ENCODE measurements at regions not wholly inside any gene's neighbourhood (a gene's known extent, or its start where the extent isn't known, plus 50 kb on each side); places are given as distances from the start of the nearest gene placed in this dataset.

DNA sequence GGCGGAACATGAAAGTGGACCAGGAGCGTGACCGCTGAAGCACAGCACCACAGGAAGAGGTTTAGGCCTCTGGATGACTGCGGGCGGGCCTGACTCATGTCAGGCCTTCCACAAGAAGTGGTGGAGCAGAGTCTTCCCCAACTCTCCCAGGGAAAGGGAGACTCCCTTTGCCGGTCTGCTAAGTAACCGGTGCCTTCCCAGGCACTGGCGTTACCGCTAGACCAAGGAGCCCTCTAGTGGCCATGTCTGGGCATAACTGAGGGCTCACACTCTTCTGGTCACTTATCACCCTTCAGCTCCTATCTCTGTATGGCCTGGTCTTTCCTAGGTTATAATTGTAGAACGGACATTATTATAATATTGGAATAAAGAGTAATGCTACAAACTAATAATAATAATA is 1931.9 kb downstream of the TP53TG3F start:
- TF ChIP-seq, protein P1, sequence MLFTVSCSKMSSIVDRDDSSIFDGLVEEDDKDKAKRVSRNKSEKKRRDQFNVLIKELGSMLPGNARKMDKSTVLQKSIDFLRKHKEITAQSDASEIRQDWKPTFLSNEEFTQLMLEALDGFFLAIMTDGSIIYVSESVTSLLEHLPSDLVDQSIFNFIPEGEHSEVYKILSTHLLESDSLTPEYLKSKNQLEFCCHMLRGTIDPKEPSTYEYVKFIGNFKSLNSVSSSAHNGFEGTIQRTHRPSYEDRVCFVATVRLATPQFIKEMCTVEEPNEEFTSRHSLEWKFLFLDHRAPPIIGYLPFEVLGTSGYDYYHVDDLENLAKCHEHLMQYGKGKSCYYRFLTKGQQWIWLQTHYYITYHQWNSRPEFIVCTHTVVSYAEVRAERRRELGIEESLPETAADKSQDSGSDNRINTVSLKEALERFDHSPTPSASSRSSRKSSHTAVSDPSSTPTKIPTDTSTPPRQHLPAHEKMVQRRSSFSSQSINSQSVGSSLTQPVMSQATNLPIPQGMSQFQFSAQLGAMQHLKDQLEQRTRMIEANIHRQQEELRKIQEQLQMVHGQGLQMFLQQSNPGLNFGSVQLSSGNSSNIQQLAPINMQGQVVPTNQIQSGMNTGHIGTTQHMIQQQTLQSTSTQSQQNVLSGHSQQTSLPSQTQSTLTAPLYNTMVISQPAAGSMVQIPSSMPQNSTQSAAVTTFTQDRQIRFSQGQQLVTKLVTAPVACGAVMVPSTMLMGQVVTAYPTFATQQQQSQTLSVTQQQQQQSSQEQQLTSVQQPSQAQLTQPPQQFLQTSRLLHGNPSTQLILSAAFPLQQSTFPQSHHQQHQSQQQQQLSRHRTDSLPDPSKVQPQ (CRISPR knock-in tag; IDR thresholded peaks at IDR 0.05; ENCODE audit: borderline replicate concordance), result no peak
- TF ChIP-seq TCF7L2 (IDR thresholded peaks at IDR 0.05; ENCODE audit: low read depth, low read length) (no peak), JUND (IDR thresholded peaks at IDR 0.05; ENCODE audit: borderline replicate concordance, low read depth, low read length) (no peak), JUND (tag; IDR thresholded peaks at IDR 0.05; ENCODE audit: borderline replicate concordance, low read depth, low read length) (no peak), SIX5 (IDR thresholded peaks at IDR 0.05; ENCODE audit: borderline replicate concordance in 1 of 2, insufficient read depth in 1 of 2, low read depth in 1 of 2, low read length in 2 of 2) (no peak), CBX8 (IDR thresholded peaks at IDR 0.05; ENCODE audit: borderline replicate concordance, extremely low read depth, low read depth, low read length, poor library complexity, severe bottlenecking) (no peak), ZNF24 (IDR thresholded peaks at IDR 0.05) (no peak)
- TF ChIP-seq, protein P2, sequence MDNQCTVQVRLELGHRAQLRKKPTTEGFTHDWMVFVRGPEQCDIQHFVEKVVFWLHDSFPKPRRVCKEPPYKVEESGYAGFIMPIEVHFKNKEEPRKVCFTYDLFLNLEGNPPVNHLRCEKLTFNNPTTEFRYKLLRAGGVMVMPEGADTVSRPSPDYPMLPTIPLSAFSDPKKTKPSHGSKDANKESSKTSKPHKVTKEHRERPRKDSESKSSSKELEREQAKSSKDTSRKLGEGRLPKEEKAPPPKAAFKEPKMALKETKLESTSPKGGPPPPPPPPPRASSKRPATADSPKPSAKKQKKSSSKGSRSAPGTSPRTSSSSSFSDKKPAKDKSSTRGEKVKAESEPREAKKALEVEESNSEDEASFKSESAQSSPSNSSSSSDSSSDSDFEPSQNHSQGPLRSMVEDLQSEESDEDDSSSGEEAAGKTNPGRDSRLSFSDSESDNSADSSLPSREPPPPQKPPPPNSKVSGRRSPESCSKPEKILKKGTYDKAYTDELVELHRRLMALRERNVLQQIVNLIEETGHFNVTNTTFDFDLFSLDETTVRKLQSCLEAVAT (IDR thresholded peaks at IDR 0.05), result no peak

Measured in K562 (cell line).